SIG-M5 treated with dmso at 0.1 percent for 504 hours (cell line): ENCODE measurements at regions not wholly inside any gene's neighbourhood (a gene's known extent, or its start where the extent isn't known, plus 50 kb on each side); places are given as distances from the start of the nearest gene placed in this dataset.

Source experiments
- DNase-seq: peaks from one replicate; lab custom pipeline; 2025; ENCODE audit not compliant: unreplicated experiment; lab: John Stamatoyannopoulos, UW

DNA sequence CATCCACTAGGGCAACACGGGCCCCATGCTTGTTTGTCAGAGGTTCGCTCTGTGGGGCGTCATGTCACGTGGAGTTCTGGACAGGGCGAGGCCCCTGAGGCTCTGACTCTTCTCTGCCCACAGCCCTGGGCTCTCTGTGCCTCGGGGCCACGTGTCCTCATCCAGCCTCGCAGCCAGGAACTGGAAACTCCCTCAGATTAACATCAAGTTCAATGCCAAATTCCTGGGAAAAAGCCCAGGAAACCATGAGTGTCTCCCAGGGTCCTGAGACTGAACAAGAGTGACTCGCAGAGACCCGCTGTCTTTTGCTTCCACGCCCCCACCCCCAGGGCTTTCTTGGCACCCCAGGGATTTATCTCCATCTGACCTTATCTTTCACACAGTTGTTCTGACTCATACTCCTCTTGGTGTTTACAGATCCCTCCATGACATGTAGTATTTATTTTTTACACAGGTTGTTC, 174.0 kb upstream of the PIEZO2 start:
- DNase-seq, result no peak

DNA sequence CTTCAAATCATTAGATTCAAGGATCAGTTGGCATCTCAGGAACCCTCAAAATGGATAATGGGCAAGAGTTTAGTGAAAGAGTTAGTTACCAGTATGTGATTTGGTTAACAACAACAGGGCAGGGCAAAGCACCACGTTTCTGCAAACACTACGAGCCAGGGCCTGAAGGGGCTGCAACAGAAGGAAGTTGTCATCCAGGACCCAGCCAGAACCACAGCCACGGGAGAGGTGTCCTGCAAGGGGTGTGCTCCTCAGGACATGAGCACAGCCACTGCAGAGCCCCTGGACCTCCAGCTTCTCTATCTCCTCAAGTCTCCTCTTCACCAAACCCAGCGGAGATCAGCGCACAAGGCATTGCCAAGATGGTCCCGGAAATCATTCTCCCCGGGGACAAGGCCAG, 173.3 kb upstream of the PIEZO2 start:
- DNase-seq, result no peak

GRCh38 chr18:11322006-11322405, 172.6 kb upstream of the PIEZO2 start:
- no peak for DNase-seq

DNA sequence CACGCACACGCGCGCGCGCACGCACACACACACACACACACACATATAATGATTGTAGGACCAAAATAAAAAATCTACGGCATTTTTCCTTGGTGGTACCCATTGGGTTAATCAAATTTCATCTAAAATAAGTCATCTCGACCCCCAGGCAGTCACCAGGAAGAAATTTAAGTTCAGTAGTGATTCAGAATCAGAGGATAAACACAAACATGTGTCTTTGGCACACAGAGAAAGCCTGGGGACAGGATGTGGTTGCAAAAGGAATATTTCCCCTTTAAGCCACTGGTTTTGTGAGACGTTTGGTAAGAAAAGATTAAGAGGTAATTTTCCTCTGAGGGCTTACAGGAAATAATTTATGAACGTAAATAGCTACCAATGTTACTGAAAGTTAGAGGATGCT, 171.6 kb upstream of the PIEZO2 start:
- DNase-seq, result peak; percentile 20

DNA sequence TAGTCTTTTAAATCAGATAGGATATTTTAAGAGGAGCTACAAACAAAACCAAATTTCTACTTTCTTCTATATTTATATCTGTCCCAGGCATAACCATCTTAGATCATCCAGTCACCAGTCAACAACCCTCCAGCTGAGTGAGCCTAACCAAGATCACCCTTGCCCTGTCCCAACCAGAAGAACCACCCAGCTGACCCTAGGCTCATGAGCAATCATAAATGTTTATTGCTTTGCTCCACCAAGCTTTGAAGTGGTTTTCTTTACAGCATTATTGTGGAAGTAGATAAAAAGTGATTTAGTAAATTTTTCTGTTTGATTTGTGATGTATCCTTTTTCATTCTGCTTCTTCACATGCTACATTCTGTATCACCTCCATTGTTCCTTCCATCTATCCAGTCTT, 167.2 kb upstream of the PIEZO2 start:
- no peak for DNase-seq

DNA sequence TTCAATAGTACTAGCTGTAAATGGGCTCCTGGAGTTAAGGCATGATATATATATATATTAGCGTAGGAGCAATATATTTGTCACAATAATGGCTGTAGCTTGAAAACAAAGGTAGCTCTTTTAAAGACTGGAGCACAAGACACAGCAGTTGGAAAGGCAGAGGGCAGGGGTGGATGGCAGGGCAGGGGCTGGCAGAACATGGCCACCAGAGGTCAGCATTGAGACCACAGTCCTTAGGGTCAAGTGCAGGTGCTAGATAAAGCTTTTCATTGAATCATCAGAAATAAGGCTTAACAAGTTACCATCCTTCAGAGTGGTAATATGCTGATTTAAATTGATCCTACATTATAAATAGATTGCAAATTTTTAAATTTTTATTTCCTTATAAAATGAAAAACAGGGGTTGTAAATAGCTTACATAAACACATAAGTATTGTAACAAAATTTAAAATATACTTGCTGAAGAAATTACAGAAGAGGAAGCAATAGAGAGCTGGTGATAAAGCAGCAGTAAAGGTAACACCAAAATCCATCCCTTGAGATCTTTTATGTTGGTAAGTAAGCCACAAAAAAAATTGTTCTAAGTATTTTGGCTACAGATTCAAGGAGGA, 161.2 kb upstream of the PIEZO2 start:
- DNase-seq, result peak; percentile 17

DNA sequence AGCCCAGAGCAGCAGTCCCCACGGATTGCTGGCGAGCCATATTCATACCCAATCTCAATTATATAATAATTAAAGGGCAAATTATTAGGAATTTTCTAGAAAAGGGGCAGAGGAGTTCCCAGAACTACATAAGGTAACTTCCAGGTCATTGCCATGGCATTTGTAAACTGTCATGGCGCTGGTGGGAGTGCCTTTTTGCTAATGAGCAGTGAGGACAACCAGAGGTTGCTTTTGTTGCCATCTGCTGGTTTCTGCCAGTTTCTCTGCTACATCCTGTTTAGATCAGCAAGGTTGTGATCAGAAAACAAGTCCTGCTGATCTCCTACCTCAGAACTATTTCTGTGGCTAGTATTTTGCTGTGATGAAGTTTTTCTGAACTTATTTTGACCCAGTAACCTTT, 159.8 kb upstream of the PIEZO2 start:
- DNase-seq, result peak; percentile 5

GRCh38 chr18:11308499-11308898, 159.1 kb upstream of the PIEZO2 start:
- DNase-seq, result peak; percentile 70

- no peak for DNase-seq
These were observed 158.3 kb upstream of the PIEZO2 start for GRCh38 chr18:11307716-11308115.

DNA sequence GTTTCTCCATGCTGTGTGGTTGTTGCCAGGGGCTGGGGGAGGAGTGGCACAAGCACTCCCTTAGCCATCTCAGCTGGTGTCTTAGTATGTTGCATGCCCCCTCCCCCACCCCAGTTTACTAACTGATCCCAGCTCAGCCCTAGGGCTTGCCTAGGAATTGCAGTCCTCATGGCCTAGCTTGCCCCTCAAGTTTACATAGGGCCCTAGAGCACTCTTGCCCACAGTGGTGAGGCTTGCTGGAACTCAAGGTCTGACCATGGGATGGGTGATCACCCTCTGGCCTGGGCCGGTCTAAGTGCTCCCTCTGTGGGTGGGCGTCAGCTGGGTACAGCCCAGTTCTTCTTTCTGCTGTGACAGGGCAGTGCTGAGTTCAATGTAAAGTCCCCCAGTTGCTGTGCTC, 156.1 kb upstream of the PIEZO2 start:
- DNase-seq, result no peak

GRCh38 chr18:11304928-11305327, 155.6 kb upstream of the PIEZO2 start:
- no peak for DNase-seq

- DNase-seq, result no peak
These were observed 147.6 kb upstream of the PIEZO2 start for GRCh38 chr18:11296946-11297345.

DNA sequence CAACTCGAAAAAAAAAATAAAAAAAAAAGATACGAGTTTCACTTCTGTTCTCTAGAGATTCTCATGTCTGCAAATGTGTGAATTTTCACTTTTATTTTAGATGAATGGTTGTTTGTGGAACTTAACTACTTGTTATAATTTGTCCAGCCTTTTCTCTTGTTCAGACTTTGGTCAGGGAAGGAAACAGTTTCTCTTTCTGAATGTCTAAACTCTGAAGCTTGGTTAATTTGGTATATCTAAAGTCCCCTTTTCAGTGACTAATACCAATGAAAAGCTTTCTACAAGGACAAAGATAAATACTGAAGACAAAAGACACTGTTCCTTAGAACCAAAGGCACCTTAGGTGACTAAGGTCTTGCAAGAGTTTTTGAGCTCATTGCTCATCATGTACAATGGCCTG, 144.4 kb upstream of the PIEZO2 start:
- peak; percentile 10 for DNase-seq

DNA sequence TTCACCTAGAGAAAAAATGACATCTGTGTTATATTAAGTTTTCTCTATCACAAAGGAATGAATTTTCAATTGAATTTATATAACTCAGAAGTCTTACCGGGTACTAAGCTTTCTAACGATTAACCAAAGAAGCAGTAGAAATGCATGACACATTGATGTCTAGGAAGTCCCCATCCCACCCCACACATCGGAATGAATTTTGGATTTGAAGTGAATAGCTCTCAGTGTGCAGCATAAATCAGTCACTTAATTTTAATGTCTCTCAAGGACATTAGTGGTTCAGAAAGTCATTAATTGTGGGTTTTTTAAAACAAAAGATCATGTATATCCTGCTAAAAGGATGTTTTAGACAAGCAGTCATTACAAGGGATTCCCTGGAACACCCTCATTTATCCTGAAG, 141.4 kb upstream of the PIEZO2 start:
- no peak for DNase-seq

DNA sequence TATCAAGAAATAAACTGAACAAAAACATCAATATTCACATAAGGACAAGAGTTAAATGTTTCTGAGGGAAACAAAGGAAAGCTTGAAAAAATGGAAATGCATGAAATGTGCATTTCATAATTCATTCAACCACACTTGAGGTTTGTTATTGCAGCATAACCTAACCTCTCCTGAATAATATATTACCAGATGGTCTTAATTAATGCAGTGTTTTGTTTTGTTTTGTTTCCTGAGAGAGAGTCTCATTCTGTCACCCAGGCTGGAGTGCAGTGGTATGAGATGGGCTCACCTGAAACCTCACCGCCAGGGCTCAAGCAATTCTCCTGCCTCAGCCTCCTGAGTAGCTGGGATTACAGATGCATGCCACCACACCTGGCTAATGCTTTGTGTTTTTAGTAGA, 139.9 kb upstream of the PIEZO2 start:
- no peak for DNase-seq

- DNase-seq, result no peak
These were observed 139.0 kb upstream of the PIEZO2 start for GRCh38 chr18:11288401-11288800.

GRCh38 chr18:11286431-11286830, 137.1 kb upstream of the PIEZO2 start:
- DNase-seq, result no peak

GRCh38 chr18:11284811-11285210, 135.4 kb upstream of the PIEZO2 start:
- DNase-seq, result no peak

- DNase-seq, result no peak
These were observed 135.0 kb upstream of the PIEZO2 start for GRCh38 chr18:11284349-11284748.

DNA sequence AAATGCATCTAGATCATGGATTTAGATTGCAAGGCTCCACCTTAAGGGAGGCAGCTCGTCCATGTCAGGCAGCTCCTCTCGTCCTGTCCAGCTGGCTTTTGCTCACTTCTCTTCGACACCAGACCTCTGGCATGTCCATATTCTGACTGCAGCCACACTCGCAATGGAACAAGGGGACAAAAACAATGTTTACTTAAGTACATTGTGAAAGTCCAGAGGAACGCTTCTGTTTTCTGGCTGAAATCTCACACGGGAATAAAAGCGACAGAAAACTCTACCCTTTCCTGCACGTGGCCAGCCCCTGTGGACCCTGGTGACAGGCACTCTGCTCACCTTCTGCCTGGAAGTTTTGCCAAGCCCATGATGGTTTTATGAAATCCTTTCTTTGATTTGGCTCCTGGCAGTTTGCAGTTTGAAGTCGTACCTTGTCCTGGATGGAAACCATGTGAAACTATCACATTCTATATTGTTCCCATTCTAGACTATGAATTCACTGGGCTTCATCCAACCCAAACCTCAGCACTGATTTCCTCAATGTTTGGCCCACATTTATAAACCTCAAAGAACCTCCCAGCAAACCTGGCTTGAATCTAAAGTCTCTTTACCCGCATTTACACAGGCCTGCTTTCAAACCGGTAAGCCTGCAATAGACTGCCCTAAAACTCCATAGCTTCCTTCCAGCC, 134.3 kb upstream of the PIEZO2 start:
- DNase-seq, result no peak

DNA sequence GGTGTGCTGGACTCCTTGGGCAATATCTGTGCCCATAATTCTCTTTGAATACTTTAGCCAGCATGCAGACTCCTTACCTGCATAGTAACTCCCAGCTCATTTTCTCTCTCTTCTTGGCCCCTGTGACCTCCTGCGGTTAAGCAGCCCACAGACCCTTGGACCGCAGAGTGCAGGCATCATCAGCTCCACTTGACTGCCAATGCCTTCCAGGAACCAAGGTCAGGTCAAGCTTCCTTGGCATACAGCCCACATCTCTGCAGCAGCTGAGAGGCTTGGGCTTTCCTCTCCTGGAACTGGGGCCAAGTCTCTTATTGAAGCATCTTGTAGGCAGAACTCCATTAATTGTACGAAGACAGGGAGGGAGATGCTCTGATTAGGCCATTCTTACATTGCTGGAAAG, 130.1 kb upstream of the PIEZO2 start:
- no peak for DNase-seq

DNA sequence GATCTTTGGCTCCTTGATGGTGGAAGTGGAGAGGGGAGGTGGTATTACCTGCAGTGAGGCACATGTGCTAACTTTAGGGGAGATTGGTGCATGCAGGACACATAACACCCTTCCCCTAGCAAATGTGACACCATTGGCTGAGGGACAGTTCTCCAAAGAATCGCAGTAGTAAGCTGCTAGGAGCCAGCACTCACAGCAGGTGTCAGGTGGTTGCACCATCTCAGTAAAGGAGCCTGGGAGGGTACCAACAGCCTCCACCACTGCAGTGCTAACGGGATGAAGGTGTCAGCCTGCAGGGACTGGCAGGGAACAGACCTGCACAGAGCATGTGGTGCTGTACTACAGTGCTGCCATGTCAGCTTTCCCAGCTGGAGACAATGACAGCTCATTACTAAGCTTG, 127.3 kb upstream of the PIEZO2 start:
- DNase-seq, result no peak
